HG03565 (cell line): ENCODE measurements at regions not wholly inside any gene's neighbourhood (a gene's known extent, or its start where the extent isn't known, plus 50 kb on each side); places are given as distances from the start of the nearest gene placed in this dataset.
"Not testable (repeated sequence)": the region's sequence is repeated elsewhere in the genome, so short reads cannot be mapped to it uniquely, and the experiment has no call there.

Experiments
- ATAC-seq: cut with Tn5 transposase; IDR thresholded peaks from one replicate; pipeline ENCODE4 v1.9.1; 2021; ENCODE audit warnings: mild to moderate bottlenecking, moderate library complexity; ENCODE audit not compliant: unreplicated experiment

GRCh38 chr6:4510317-4510716, 265.9 kb upstream of the CDYL start:
- ATAC-seq: no peak

- ATAC-seq: no peak
Measured at GRCh38 chr6:4509506-4509905, 266.7 kb upstream of the CDYL start.

- no peak for ATAC-seq
Measured at GRCh38 chr6:4506792-4507191, 269.4 kb upstream of the CDYL start.

GRCh38 chr6:4506223-4506622, 270.0 kb upstream of the CDYL start:
- no peak for ATAC-seq

GRCh38 chr6:4504700-4505099, 271.5 kb upstream of the CDYL start:
- no peak for ATAC-seq

- no peak for ATAC-seq
Measured at GRCh38 chr6:4503700-4504099, 272.5 kb upstream of the CDYL start.

- no peak for ATAC-seq
Measured at GRCh38 chr6:4496284-4496683, 279.9 kb upstream of the CDYL start.

- no peak for ATAC-seq
Measured at GRCh38 chr6:4491501-4492260, 284.5 kb upstream of the CDYL start.

- ATAC-seq: no peak
Measured at GRCh38 chr6:4489538-4489937, 286.7 kb upstream of the CDYL start.

- no peak for ATAC-seq
Measured at GRCh38 chr6:4488389-4488788, 287.8 kb upstream of the CDYL start.

GRCh38 chr6:4487538-4487937, 288.7 kb upstream of the CDYL start:
- ATAC-seq: no peak

GRCh38 chr6:4486568-4487315, 289.5 kb upstream of the CDYL start:
- ATAC-seq: no peak

GRCh38 chr6:4485735-4486134, 290.5 kb upstream of the CDYL start:
- no peak for ATAC-seq

GRCh38 chr6:4482461-4482860, 293.7 kb upstream of the CDYL start:
- no peak for ATAC-seq

- ATAC-seq: no peak
Measured at GRCh38 chr6:4480788-4481735, 295.1 kb upstream of the CDYL start.

GRCh38 chr6:4478098-4478497, 298.1 kb upstream of the CDYL start:
- no peak for ATAC-seq

GRCh38 chr6:4474810-4475209, 301.4 kb upstream of the CDYL start:
- ATAC-seq: no peak

GRCh38 chr6:4472969-4473642, 303.1 kb upstream of the CDYL start:
- no peak for ATAC-seq

GRCh38 chr6:4472222-4472621, 304.0 kb upstream of the CDYL start:
- no peak for ATAC-seq

- ATAC-seq: not testable (repeated sequence)
Measured at GRCh38 chr6:4471515-4471914, 304.7 kb upstream of the CDYL start.

GRCh38 chr6:4470698-4471210, 305.4 kb upstream of the CDYL start:
- no peak for ATAC-seq
